ENCODE measurements at regions not wholly inside any gene's neighbourhood (a gene's known extent, or its start where the extent isn't known, plus 50 kb on each side); places are given as distances from the start of the nearest gene placed in this dataset.
A peak's percentile ranks its signal among the peaks of the same experiment; 100 is the strongest.

- Histone ChIP-seq H2BK15ac (ENCODE audit: low read length) (no peak overlapping the region), H3K4me2 (ENCODE audit: insufficient read depth in 1 of 2, low read depth in 2 of 2, low read length in 2 of 2) (no peak overlapping the region), H2AFZ (ENCODE audit: low read length) (no peak overlapping the region), H3K36me3 (ENCODE audit: control insufficient read depth in 2 of 4, insufficient read depth in 4 of 4, low read length in 3 of 4) (no peaks in the 10 kb centered on the region), H2BK5ac (ENCODE audit: low read depth, low read length) (no peak overlapping the region), H3K4ac (replicated peaks; ENCODE audit: insufficient read length, low read depth, low read length) (no peak overlapping the region), H3K9me3 (ENCODE audit: insufficient read depth in 2 of 2, low read depth in 1 of 2, low read length in 1 of 2) (no peaks in the 10 kb centered on the region), H3K4me1 (replicated peaks in 1 of 4; ENCODE audit: control insufficient read depth in 3 of 4, insufficient read depth in 4 of 4, low read length in 3 of 4) (peaks cover 0 to 15% (median 7%) of the 10 kb centered on the region in 4 experiments; a peak in 4 of 7 replicates), H3K27ac (ENCODE audit: low read depth, low read length) (no peak overlapping the region), H2BK20ac (ENCODE audit: low read length) (no peak overlapping the region), H3K23ac (ENCODE audit: insufficient read length) (no peak overlapping the region), H4K8ac (ENCODE audit: extremely low read depth, insufficient read depth, low read length) (no peak overlapping the region), H3K56ac (replicated peaks; ENCODE audit: insufficient read length, low read depth, low read length) (no peak overlapping the region), H3K18ac (ENCODE audit: extremely low read depth, low read length) (no peak overlapping the region), H3K23me2 (ENCODE audit: low read depth, low read length) (no peaks in the 10 kb centered on the region), H3K79me2 (ENCODE audit: control insufficient read depth in 1 of 2, insufficient read depth in 2 of 2, low read length in 2 of 2) (no peaks in the 10 kb centered on the region), H4K20me1 (replicated peaks in 1 of 2; ENCODE audit: control insufficient read depth in 1 of 2, insufficient read depth in 2 of 2, low read length in 2 of 2) (no peaks in the 10 kb centered on the region), H2BK120ac (replicated peaks; ENCODE audit: low read depth, low read length) (no peak overlapping the region), H2BK12ac (ENCODE audit: low read depth, low read length) (0 out of 2 replicates have a peak overlapping the region, but pooled peaks have one; percentile 44), H3K27me3 (replicated peaks in 1 of 4; ENCODE audit: control insufficient read depth in 3 of 4, extremely low read depth in 1 of 4, insufficient read depth in 3 of 4, low read length in 3 of 4) (no peaks in the 10 kb centered on the region), H2AK5ac (ENCODE audit: low read depth, low read length) (no peak overlapping the region), H3K9ac (replicated peaks in 1 of 4; ENCODE audit: extremely low read depth in 1 of 4, low read depth in 3 of 4, low read length in 3 of 4) (no peak overlapping the region), H4K5ac (ENCODE audit: insufficient read length, low read depth, low read length) (no peak overlapping the region), H3K79me1 (ENCODE audit: low read depth, low read length) (no peaks in the 10 kb centered on the region), H3K4me3 (ENCODE audit: extremely low read depth in 1 of 4, insufficient read depth in 2 of 4, low read depth in 3 of 4, low read length in 4 of 4) (no peak overlapping the region), H3K14ac (ENCODE audit: insufficient read length) (no peak overlapping the region), H4K91ac (replicated peaks; ENCODE audit: insufficient read length, low read length) (no peak overlapping the region)
- DNase-seq (ENCODE audit: low read depth in 1 of 2, low spot score in 2 of 2) (no peak), FAIRE-seq (no peak)
- 79% methylated on average over 3 of the region's 3 CpGs; no CpG with 5 or more reads in 1 of the 2 experiments for WGBS, 2 experiments (ENCODE audit: extremely low coverage in 1 of 2, insufficient coverage in 1 of 2, insufficient read length in 1 of 2, insufficient replicate concordance in 2 of 2, low coverage in 1 of 2, low lambda C conversion rate in 2 of 2, missing lambda C conversion rate in 1 of 2)
- TF ChIP-seq NANOG (IDR thresholded peaks at IDR 0.05; ENCODE audit: insufficient read depth, low read depth, low read length, poor library complexity, severe bottlenecking) = no peak
- TF ChIP-seq JUN (IDR thresholded peaks at IDR 0.05; ENCODE audit: low read depth, low read length) = no peak
- no peak for TF ChIP-seq SIX5 (IDR thresholded peaks at IDR 0.05; ENCODE audit: low read depth, low read length)
- no peak for TF ChIP-seq BCL11A (IDR thresholded peaks at IDR 0.05; ENCODE audit: low read depth in 2 of 2, low read length in 2 of 2)
- no peak for TF ChIP-seq TAF1 (IDR thresholded peaks at IDR 0.05; ENCODE audit: low read depth, low read length)
- TF ChIP-seq, protein P1, sequence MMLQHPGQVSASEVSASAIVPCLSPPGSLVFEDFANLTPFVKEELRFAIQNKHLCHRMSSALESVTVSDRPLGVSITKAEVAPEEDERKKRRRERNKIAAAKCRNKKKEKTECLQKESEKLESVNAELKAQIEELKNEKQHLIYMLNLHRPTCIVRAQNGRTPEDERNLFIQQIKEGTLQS (IDR thresholded peaks at IDR 0.05; ENCODE audit: insufficient read depth, low read depth, low read length) = no peak
- TF ChIP-seq POLR2AphosphoS5 (IDR thresholded peaks at IDR 0.05; ENCODE audit: low read depth, low read length) = no peak
- no peak for TF ChIP-seq PHF8 (conservative IDR thresholded peaks at IDR 0.05; ENCODE audit: low read depth, low read length)
- TF ChIP-seq SUZ12 (IDR thresholded peaks at IDR 0.05; ENCODE audit: low read length) = no peak
- no peak for TF ChIP-seq CHD2 (IDR thresholded peaks at IDR 0.05; ENCODE audit: low read length)
- ChIA-PET CTCF (ENCODE audit: partially characterized antibody) (interaction anchor here (1.0 to 5.4 kb wide), 9 partner anchors 7 to 258 kb away, joined by 3 to 64 read pairs (median 5); no protein-coding TSS in a partner anchor), POLR2A (ENCODE audit: partially characterized antibody) (no interaction called here)
Observed at GRCh38 chr7:38328814-38329213, 55.4 kb upstream of the TARP start.

Measured in H1 (cell line).